Liver (tissue), 8 donors: ENCODE measurements at regions not wholly inside any gene's neighbourhood (a gene's known extent, or its start where the extent isn't known, plus 50 kb on each side); places are given as distances from the start of the nearest gene placed in this dataset.

ENCODE experiments used
- DNase-seq: peaks from one replicate; pipeline ENCODE4 v3.0.0-alpha.2; 2017; ENCODE audit warnings: low spot score
- H3K27ac ChIP-seq, 2 donors: one replicate each; pipeline ENCODE4 v1.7.0; 2013; ENCODE audit warnings: inconsistent platforms in 2 of 2, low read length in 2 of 2, control low read depth in 1 of 2, low read depth in 1 of 2, mild to moderate bottlenecking in 1 of 2
- H3K27me3 ChIP-seq, 4 donors: one replicate each; pipeline versions ENCODE4 v1.6.1 to v1.7.0; 2013; ENCODE audit warnings: low read length in 3 of 4, inconsistent platforms in 1 of 4, mild to moderate bottlenecking in 1 of 4, moderate library complexity in 1 of 4; ENCODE audit not compliant: control insufficient read depth in 4 of 4, insufficient read depth in 4 of 4
- H3K36me3 ChIP-seq, 4 donors: one replicate each; pipeline versions ENCODE4 v1.6.1 to v1.7.0; 2013; ENCODE audit warnings: low read length in 3 of 4, mild to moderate bottlenecking in 3 of 4, low read depth in 1 of 4, moderate library complexity in 1 of 4; ENCODE audit not compliant: control insufficient read depth in 4 of 4, insufficient read depth in 3 of 4
- H3K4me1 ChIP-seq, 4 donors: one replicate each; pipeline versions ENCODE4 v1.6.1 to v1.7.0; 2013; ENCODE audit warnings: low read length in 3 of 4, mild to moderate bottlenecking in 3 of 4, moderate library complexity in 1 of 4; ENCODE audit not compliant: control insufficient read depth in 4 of 4, insufficient read depth in 4 of 4
- H3K4me3 ChIP-seq, 3 donors: one replicate each; pipeline versions ENCODE4 v1.6.1 to v1.7.0; 2013; ENCODE audit warnings: low read length in 3 of 3, control low read depth in 1 of 3, low read depth in 1 of 3, mild to moderate bottlenecking in 1 of 3
- H3K9ac ChIP-seq, 2 donors: one replicate each; pipeline ENCODE4 v1.7.0; 2013; ENCODE audit warnings: low read length in 2 of 2, mild to moderate bottlenecking in 2 of 2, moderate library complexity in 2 of 2, control low read depth in 1 of 2, low read depth in 1 of 2
- H3K9me3 ChIP-seq, 4 donors: one replicate each; pipeline versions ENCODE4 v1.6.1 to v1.7.0; 2013; ENCODE audit warnings: low read length in 3 of 4; ENCODE audit not compliant: control insufficient read depth in 4 of 4
- CTCF ChIP-seq: fragments of 150-350 bp; IDR thresholded peaks from 2 replicates; pipeline ENCODE4 v1.5.1; 2017; ENCODE audit warnings: improper control_type of control experiment, low read depth, low read length; ENCODE audit not compliant: missing input control
- FOXA2 ChIP-seq: IDR thresholded peaks from 2 replicates; pipeline ENCODE4 v1.6.1; 2016; ENCODE audit warnings: antibody characterized with exemption
- GABPA ChIP-seq, 2 donors: IDR thresholded peaks in 1 of 2; conservative IDR thresholded peaks in 1 of 2; 2 replicates each; pipeline ENCODE4 v1.6.1; 2016; ENCODE audit warnings: antibody characterized with exemption in 2 of 2, mild to moderate bottlenecking in 1 of 2, moderate library complexity in 1 of 2
- HNF4A ChIP-seq, 2 donors: conservative IDR thresholded peaks; 2 replicates each; pipeline ENCODE4 v1.6.1; 2016; ENCODE audit warnings: antibody characterized with exemption in 2 of 2, mild to moderate bottlenecking in 2 of 2
- JUND ChIP-seq, 2 donors: IDR thresholded peaks; 2 replicates each; pipeline ENCODE4 v1.6.1; 2016; ENCODE audit warnings: antibody characterized with exemption in 2 of 2
- RAD21 ChIP-seq, 2 donors: IDR thresholded peaks; 2 replicates each; pipeline ENCODE4 v1.6.1; 2016; ENCODE audit warnings: antibody characterized with exemption in 2 of 2, mild to moderate bottlenecking in 2 of 2
- RXRA ChIP-seq, 2 donors: IDR thresholded peaks; 2 replicates each; pipeline ENCODE4 v1.6.1; 2017 to 2018; ENCODE audit warnings: antibody characterized with exemption in 2 of 2, mild to moderate bottlenecking in 1 of 2
- SP1 ChIP-seq: IDR thresholded peaks from 2 replicates; pipeline ENCODE4 v1.6.1; 2018; ENCODE audit warnings: antibody characterized with exemption, mild to moderate bottlenecking
- YY1 ChIP-seq: IDR thresholded peaks from 2 replicates; pipeline ENCODE4 v1.6.1; 2016; ENCODE audit warnings: antibody characterized with exemption, mild to moderate bottlenecking
- ZBTB33 ChIP-seq: IDR thresholded peaks from 2 replicates; pipeline ENCODE4 v1.6.1; 2016; ENCODE audit warnings: antibody characterized with exemption
- WGBS: extraction: QIAGEN DNeasy Blood & Tissue Kit; methylation state at CpG from one replicate; pipeline ENCODE4 v1.1.7; 2013; 5-methylcytosine and 5-hydroxymethylcytosine counted together
- donor health status: healthy.
- donor health status: healthy.
- donor health status: healthy.
- donor health status: healthy.
- donor health status: healthy.

- no peak overlapping the region for H3K27ac ChIP-seq
- no peak for DNase-seq
- no peak overlapping the region for H3K9ac ChIP-seq
- no peaks in the 10 kb centered on the region for H3K4me1 ChIP-seq
- TF ChIP-seq ZBTB33 (no peak), RXRA (IDR thresholded peaks at IDR 0.05) (no peak), GABPA (IDR thresholded peaks at IDR 0.05 in 1 of 2, conservative IDR thresholded peaks at IDR 0.05 in 1 of 2) (no peak), RAD21 (IDR thresholded peaks at IDR 0.05) (no peak), HNF4A (conservative IDR thresholded peaks at IDR 0.05) (no peak), FOXA2 (no peak), SP1 (no peak), JUND (IDR thresholded peaks at IDR 0.05) (no peak), CTCF (no peak), YY1 (no peak)
- H3K36me3 ChIP-seq = no peaks in the 10 kb centered on the region
- 91% methylated on average over 10 of the region's 10 CpGs for WGBS
- peaks cover 0 to 6% (median 0%) of the 10 kb centered on the region in 4 donors for H3K27me3 ChIP-seq
- no peaks in the 10 kb centered on the region for H3K9me3 ChIP-seq
- no peak overlapping the region for H3K4me3 ChIP-seq
These were observed 291.7 kb upstream of the HABP2 start for GRCh38 chr10:113261161-113261560.

- WGBS = 89% methylated on average over 13 of the region's 13 CpGs
These were observed 291.2 kb upstream of the HABP2 start for GRCh38 chr10:113261611-113262091.

More at GRCh38 chr10:113261611-113262091, 291.2 kb upstream of the HABP2 start:
- Histone ChIP-seq H3K27ac (no peak overlapping the region), H3K9ac (no peak overlapping the region), H3K36me3 (no peaks in the 10 kb centered on the region), H3K27me3 (peaks cover 0 to 6% (median 0%) of the 10 kb centered on the region in 4 donors), H3K4me1 (no peaks in the 10 kb centered on the region), H3K9me3 (no peaks in the 10 kb centered on the region), H3K4me3 (no peak overlapping the region)
- TF ChIP-seq RAD21 (IDR thresholded peaks at IDR 0.05) (no peak), ZBTB33 (no peak), HNF4A (conservative IDR thresholded peaks at IDR 0.05) (no peak)
- no peak for DNase-seq
